ENCODE measurements at regions not wholly inside any gene's neighbourhood (a gene's known extent, or its start where the extent isn't known, plus 50 kb on each side); places are given as distances from the start of the nearest gene placed in this dataset.

GRCh38 chr10:128892005-128892404 lies 575.0 kb upstream of the MGMT start:
- Histone ChIP-seq H2AFZ (ENCODE audit: low read depth, low read length) (no peak overlapping the region), H3K4me3 (no peak overlapping the region), H3K9ac (ENCODE audit: insufficient read depth in 1 of 2, low read depth in 2 of 2, low read length in 2 of 2) (no peak overlapping the region), H4K20me1 (replicated peaks; ENCODE audit: control insufficient read depth, insufficient read depth, low read length) (no peaks in the 10 kb centered on the region), H3K4me1 (replicated peaks in 1 of 2; ENCODE audit: control insufficient read depth in 2 of 2, insufficient read depth in 2 of 2, low read length in 2 of 2) (no peaks in the 10 kb centered on the region), H3K79me2 (ENCODE audit: control insufficient read depth, insufficient read depth, low read length) (no peaks in the 10 kb centered on the region), H3K36me3 (ENCODE audit: control insufficient read depth, insufficient read depth, low read length) (no peaks in the 10 kb centered on the region), H3K27me3 (ENCODE audit: control insufficient read depth in 2 of 2, insufficient read depth in 2 of 2, low read length in 2 of 2) (no peaks in the 10 kb centered on the region), H3K9me1 (ENCODE audit: control insufficient read depth, insufficient read depth, low read length) (no peaks in the 10 kb centered on the region), H3K27ac (ENCODE audit: extremely low read depth, low read depth, low read length) (no peak overlapping the region), H3K9me3 (replicated peaks; ENCODE audit: control insufficient read depth, insufficient read depth, low read depth, low read length) (no peaks in the 10 kb centered on the region), H3K4me2 (ENCODE audit: insufficient read depth, low read length) (no peak overlapping the region)
- DNase-seq (ENCODE audit: extremely low read depth in 1 of 4, low spot score in 3 of 4) (no peak), ATAC-seq (no peak), FAIRE-seq (no peak)
- ChIA-PET POLR2A (no interaction called here), CTCF (ENCODE audit: low intra/inter-chr PET ratio) (no interaction called here)
- 0% methylated on average over 4 of the region's 4 CpGs for WGBS (ENCODE audit: insufficient coverage, low coverage, missing lambda C conversion rate)
- in situ Hi-C loops (cut with MboI), result no loop called here
- no TSS peak for BruUV-seq (replicated peaks)
- intact Hi-C loops (cut with micrococcal nuclease), result no loop called here
- no peak for TF ChIP-seq POLR3G (IDR thresholded peaks at IDR 0.05; ENCODE audit: extremely low read depth, insufficient read length, insufficient replicate concordance)
- TF ChIP-seq ATF1 (CRISPR knock-in tag; IDR thresholded peaks at IDR 0.05), result no peak
- no peak for TF ChIP-seq ATF1 (tag; IDR thresholded peaks at IDR 0.05)
- no peak for TF ChIP-seq ATF7 (IDR thresholded peaks at IDR 0.05)
- no peak for TF ChIP-seq ZKSCAN1 (IDR thresholded peaks at IDR 0.05; ENCODE audit: low read depth, low read length)
- TF ChIP-seq NR2F6 (CRISPR knock-in tag; IDR thresholded peaks at IDR 0.05), result no peak
- no peak for TF ChIP-seq ZNF589 (CRISPR knock-in tag; IDR thresholded peaks at IDR 0.05; ENCODE audit: low read depth)
- TF ChIP-seq TEAD4 (IDR thresholded peaks at IDR 0.05; ENCODE audit: low read length), result no peak
- TF ChIP-seq TEAD4 (CRISPR knock-in tag; IDR thresholded peaks at IDR 0.05; ENCODE audit: borderline replicate concordance), result no peak

DNA sequence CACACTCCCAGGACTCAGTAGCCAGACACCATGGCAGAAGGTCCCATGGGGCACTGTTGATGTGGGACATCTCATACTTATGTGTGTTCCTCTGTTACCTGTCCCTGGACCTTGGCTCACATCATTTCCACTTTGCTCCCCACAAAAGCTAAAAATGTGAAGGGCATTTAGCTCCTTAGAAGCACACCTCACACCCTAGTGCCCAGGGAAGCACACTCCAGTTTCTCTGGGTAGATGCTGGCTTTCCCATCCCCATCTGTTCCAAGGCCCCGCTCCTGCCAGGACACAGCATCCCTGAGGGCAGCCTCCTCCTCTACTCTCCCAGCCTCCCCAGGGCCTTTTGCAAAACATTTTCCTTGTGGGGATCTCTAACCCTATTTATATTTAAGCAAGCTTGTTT lies 572.4 kb upstream of the MGMT start:
- no peak for ATAC-seq
- H3K27ac ChIP-seq (ENCODE audit: extremely low read depth, low read depth, low read length), result no peak overlapping the region
- peaks cover 3 to 8% of the 10 kb centered on the region in 2 experiments; a peak in 3 of 5 replicates for H3K27me3 ChIP-seq (ENCODE audit: control insufficient read depth in 2 of 2, insufficient read depth in 2 of 2, low read length in 2 of 2)
- POLR2A ChIA-PET, result interaction anchor here (0.6 kb wide), 1 partner anchor 42 kb away, joined by 3 read pairs; no protein-coding TSS in a partner anchor
- H3K36me3 ChIP-seq (ENCODE audit: control insufficient read depth, insufficient read depth, low read length), result no peaks in the 10 kb centered on the region
- 0% methylated on average over 1 of the region's 1 CpG for WGBS (ENCODE audit: insufficient coverage, low coverage, missing lambda C conversion rate)
- no peak overlapping the region for H3K4me3 ChIP-seq
- no TSS peak for BruUV-seq (replicated peaks)
- no peaks in the 10 kb centered on the region for H4K20me1 ChIP-seq (replicated peaks; ENCODE audit: control insufficient read depth, insufficient read depth, low read length)
- in situ Hi-C loops (cut with MboI) (no loop called here), intact Hi-C loops (cut with micrococcal nuclease) (no loop called here)
- H3K9me3 ChIP-seq (replicated peaks; ENCODE audit: control insufficient read depth, insufficient read depth, low read depth, low read length), result no peaks in the 10 kb centered on the region
- no peaks in the 10 kb centered on the region for H3K79me2 ChIP-seq (ENCODE audit: control insufficient read depth, insufficient read depth, low read length)
- FAIRE-seq, result no peak
- CTCF ChIA-PET (ENCODE audit: low intra/inter-chr PET ratio), result no interaction called here
- H3K9ac ChIP-seq (ENCODE audit: insufficient read depth in 1 of 2, low read depth in 2 of 2, low read length in 2 of 2), result no peak overlapping the region
- no peaks in the 10 kb centered on the region for H3K9me1 ChIP-seq (ENCODE audit: control insufficient read depth, insufficient read depth, low read length)
- DNase-seq (ENCODE audit: extremely low read depth in 1 of 4, low spot score in 3 of 4), result no peak
- no peaks in the 10 kb centered on the region for H3K4me1 ChIP-seq (replicated peaks in 1 of 2; ENCODE audit: control insufficient read depth in 2 of 2, insufficient read depth in 2 of 2, low read length in 2 of 2)
- no peak overlapping the region for H3K4me2 ChIP-seq (ENCODE audit: insufficient read depth, low read length)
- H2AFZ ChIP-seq (ENCODE audit: low read depth, low read length), result no peak overlapping the region
- TF ChIP-seq TFAM (CRISPR knock-in tag; conservative IDR thresholded peaks at IDR 0.05), result no peak
- TF ChIP-seq, protein P1, sequence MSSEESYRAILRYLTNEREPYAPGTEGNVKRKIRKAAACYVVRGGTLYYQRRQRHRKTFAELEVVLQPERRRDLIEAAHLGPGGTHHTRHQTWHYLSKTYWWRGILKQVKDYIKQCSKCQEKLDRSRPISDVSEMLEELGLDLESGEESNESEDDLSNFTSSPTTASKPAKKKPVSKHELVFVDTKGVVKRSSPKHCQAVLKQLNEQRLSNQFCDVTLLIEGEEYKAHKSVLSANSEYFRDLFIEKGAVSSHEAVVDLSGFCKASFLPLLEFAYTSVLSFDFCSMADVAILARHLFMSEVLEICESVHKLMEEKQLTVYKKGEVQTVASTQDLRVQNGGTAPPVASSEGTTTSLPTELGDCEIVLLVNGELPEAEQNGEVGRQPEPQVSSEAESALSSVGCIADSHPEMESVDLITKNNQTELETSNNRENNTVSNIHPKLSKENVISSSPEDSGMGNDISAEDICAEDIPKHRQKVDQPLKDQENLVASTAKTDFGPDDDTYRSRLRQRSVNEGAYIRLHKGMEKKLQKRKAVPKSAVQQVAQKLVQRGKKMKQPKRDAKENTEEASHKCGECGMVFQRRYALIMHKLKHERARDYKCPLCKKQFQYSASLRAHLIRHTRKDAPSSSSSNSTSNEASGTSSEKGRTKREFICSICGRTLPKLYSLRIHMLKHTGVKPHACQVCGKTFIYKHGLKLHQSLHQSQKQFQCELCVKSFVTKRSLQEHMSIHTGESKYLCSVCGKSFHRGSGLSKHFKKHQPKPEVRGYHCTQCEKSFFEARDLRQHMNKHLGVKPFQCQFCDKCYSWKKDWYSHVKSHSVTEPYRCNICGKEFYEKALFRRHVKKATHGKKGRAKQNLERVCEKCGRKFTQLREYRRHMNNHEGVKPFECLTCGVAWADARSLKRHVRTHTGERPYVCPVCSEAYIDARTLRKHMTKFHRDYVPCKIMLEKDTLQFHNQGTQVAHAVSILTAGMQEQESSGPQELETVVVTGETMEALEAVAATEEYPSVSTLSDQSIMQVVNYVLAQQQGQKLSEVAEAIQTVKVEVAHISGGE (CRISPR knock-in tag; IDR thresholded peaks at IDR 0.05), result no peak
- no peak for TF ChIP-seq KDM4B (IDR thresholded peaks at IDR 0.05; ENCODE audit: borderline replicate concordance in 2 of 2, low read depth in 1 of 2)
- TF ChIP-seq SMARCB1 (IDR thresholded peaks at IDR 0.05; ENCODE audit: insufficient read length, low read depth), result no peak
- TF ChIP-seq E2F3 (CRISPR knock-in tag; IDR thresholded peaks at IDR 0.05), result no peak
- TF ChIP-seq ETV6 (IDR thresholded peaks at IDR 0.05; ENCODE audit: borderline replicate concordance in 1 of 2, low read depth in 2 of 2, low read length in 1 of 2), result no peak
- no peak for TF ChIP-seq ETV6 (CRISPR knock-in tag; IDR thresholded peaks at IDR 0.05; ENCODE audit: borderline replicate concordance)
- no peak for TF ChIP-seq SMARCA5 (IDR thresholded peaks at IDR 0.05)

Data from K562 (cell line).